IMR-90 (cell line): ENCODE measurements at regions not wholly inside any gene's neighbourhood (a gene's known extent, or its start where the extent isn't known, plus 50 kb on each side); places are given as distances from the start of the nearest gene placed in this dataset.

Source experiments
- ATAC-seq: fragments of 200-7000 bp; cut with Tn5 transposase; 2 replicates; pipeline ENCODE4 v1.9.1; 2020; ENCODE audit warnings: low read depth, mild to moderate bottlenecking, moderate library complexity
- BruUV-seq: library from RNA; stranded (reverse); fragments of 400-500 nt; replicated peaks from 2 replicates; lab custom pipeline; 2021; lab: Mats Ljungman, UMichigan
- CTCF ChIA-PET: fragments of 300-600 bp; formaldehyde crosslinking; extraction: SDS; loops from one replicate; lab custom pipeline; 2021; ENCODE audit warnings: antibody characterized with exemption; lab: Yijun Ruan, JAX
- POLR2A ChIA-PET: fragments of 300-600 bp; sonication (Branson Sonifier 250); formaldehyde crosslinking; loops from one replicate; lab custom pipeline; 2022; ENCODE audit warnings: antibody characterized with exemption; ENCODE audit not compliant: unreplicated experiment; lab: Charles Lee
- DNase-seq: peaks from one replicate; pipeline ENCODE4 v3.0.0; 2013
- H2AFZ ChIP-seq: replicated peaks from 2 replicates; pipeline ENCODE3; 2013; ENCODE audit warnings: low read length, mild to moderate bottlenecking; ENCODE audit not compliant: poor library complexity
- H2AK5ac ChIP-seq: 2 replicates; pipeline ENCODE4 v1.6.1; 2013; ENCODE audit warnings: low read depth, low read length, inconsistent platforms
- H2AK9ac ChIP-seq: replicated peaks from 2 replicates; pipeline ENCODE3; 2013; ENCODE audit warnings: mild to moderate bottlenecking, low read depth, low read length, moderate library complexity; ENCODE audit not compliant: poor library complexity
- H2BK120ac ChIP-seq: 2 replicates; pipeline ENCODE4 v1.6.1; 2013; ENCODE audit warnings: low read depth, low read length, inconsistent platforms
- H2BK15ac ChIP-seq: 3 replicates; pipeline ENCODE4 v1.6.1; 2013; ENCODE audit warnings: low read depth, low read length, inconsistent platforms
- H2BK20ac ChIP-seq: 2 replicates; pipeline ENCODE4 v1.6.1; 2013; ENCODE audit warnings: low read depth, mild to moderate bottlenecking, inconsistent platforms, low read length, moderate library complexity
- H2BK5ac ChIP-seq: 2 replicates; pipeline ENCODE4 v1.6.1; 2013; ENCODE audit warnings: mild to moderate bottlenecking, low read depth, low read length, inconsistent platforms; ENCODE audit not compliant: poor library complexity, severe bottlenecking
- H3K14ac ChIP-seq: replicated peaks from 2 replicates; pipeline ENCODE4 v1.6.1; 2013; ENCODE audit warnings: low read depth, low read length, inconsistent platforms
- H3K18ac ChIP-seq: 2 replicates; pipeline ENCODE4 v1.6.1; 2013; ENCODE audit warnings: low read depth, low read length, control low read depth
- H3K23ac ChIP-seq: 2 replicates; pipeline ENCODE4 v1.6.1; 2013; ENCODE audit warnings: low read depth, low read length, inconsistent platforms
- H3K27ac ChIP-seq: 2 replicates; pipeline ENCODE4 v1.5.1; 2013; ENCODE audit warnings: mild to moderate bottlenecking, control low read depth, low read length; ENCODE audit not compliant: insufficient read depth
- H3K27me3 ChIP-seq: 2 replicates; pipeline ENCODE4 v1.6.1; 2013; ENCODE audit warnings: low read length; ENCODE audit not compliant: control insufficient read depth, insufficient read depth
- H3K36me3 ChIP-seq: 2 replicates; pipeline ENCODE4 v1.6.1; 2013; ENCODE audit warnings: low read length, mixed read lengths; ENCODE audit not compliant: control insufficient read depth, insufficient read depth
- H3K4ac ChIP-seq: 2 replicates; pipeline ENCODE4 v1.6.1; 2013; ENCODE audit warnings: low read depth, low read length, inconsistent platforms
- H3K4me1 ChIP-seq: 2 replicates; pipeline ENCODE4 v1.6.1; 2013; ENCODE audit warnings: low read length, mixed read lengths; ENCODE audit not compliant: control insufficient read depth, insufficient read depth
- H3K4me2 ChIP-seq: 2 replicates; pipeline ENCODE4 v1.6.1; 2013; ENCODE audit warnings: low read depth, mild to moderate bottlenecking, control low read depth, low read length, moderate library complexity
- H3K4me3 ChIP-seq: 2 replicates; pipeline ENCODE4 v1.5.1; 2013; ENCODE audit warnings: low read depth, mild to moderate bottlenecking, control low read depth, low read length, moderate library complexity; ENCODE audit not compliant: insufficient read depth
- H3K56ac ChIP-seq: 2 replicates; pipeline ENCODE4 v1.6.1; 2013; ENCODE audit warnings: low read length, inconsistent platforms; ENCODE audit not compliant: insufficient read depth; ENCODE audit errors: extremely low read depth
- H3K79me1 ChIP-seq, 2 experiments: 2 replicates each; pipeline ENCODE4 v1.6.1; 2013; ENCODE audit warnings: low read length in 2 of 2, inconsistent platforms in 1 of 2, low read depth in 1 of 2
- H3K9ac ChIP-seq: 2 replicates; pipeline ENCODE4 v1.6.1; 2013; ENCODE audit warnings: low read depth, low read length, control low read depth
- H3K9me1 ChIP-seq: 2 replicates; pipeline ENCODE4 v1.6.1; 2013; ENCODE audit warnings: low read length, inconsistent platforms; ENCODE audit not compliant: insufficient read depth
- H3K9me3 ChIP-seq: 2 replicates; pipeline ENCODE4 v1.6.1; 2013; ENCODE audit warnings: low read length; ENCODE audit not compliant: control insufficient read depth, insufficient read depth
- H4K20me1 ChIP-seq: 2 replicates; pipeline ENCODE4 v1.6.1; 2013; ENCODE audit warnings: low read length, inconsistent platforms; ENCODE audit not compliant: insufficient read depth
- H4K5ac ChIP-seq: 2 replicates; pipeline ENCODE4 v1.6.1; 2013; ENCODE audit warnings: mild to moderate bottlenecking, low read depth, low read length, control low read depth
- H4K8ac ChIP-seq, 2 experiments: 2 replicates each; pipeline ENCODE4 v1.6.1; 2013; ENCODE audit warnings: low read depth in 2 of 2, low read length in 2 of 2, control low read depth in 1 of 2, inconsistent platforms in 1 of 2
- H4K91ac ChIP-seq: 2 replicates; pipeline ENCODE4 v1.6.1; 2013; ENCODE audit warnings: low read depth, low read length, inconsistent platforms; ENCODE audit not compliant: insufficient read depth
- BHLHE40 ChIP-seq: fragments of 150-350 bp; IDR thresholded peaks from 2 replicates; pipeline ENCODE4 v1.6.1; 2016; ENCODE audit warnings: mild to moderate bottlenecking, low read depth, low read length
- CEBPB ChIP-seq: IDR thresholded peaks from 2 replicates; pipeline ENCODE4 v1.6.1; 2012; ENCODE audit warnings: low read depth, low read length, improper control_type of control experiment
- CHD1 ChIP-seq: IDR thresholded peaks from 2 replicates; pipeline ENCODE4 v1.6.1; 2012; ENCODE audit warnings: low read depth, low read length, improper control_type of control experiment
- ELK1 ChIP-seq: fragments of 150-350 bp; IDR thresholded peaks from 2 replicates; pipeline ENCODE4 v1.6.1; 2016; ENCODE audit warnings: low read depth, mild to moderate bottlenecking, low read length, moderate library complexity, borderline replicate concordance
- FOS ChIP-seq: fragments of 150-350 bp; IDR thresholded peaks from 2 replicates; pipeline ENCODE4 v1.6.1; 2016; ENCODE audit warnings: low read depth, low read length
- MAZ ChIP-seq: IDR thresholded peaks from 2 replicates; pipeline ENCODE4 v1.6.1; 2012; ENCODE audit warnings: low read depth, mild to moderate bottlenecking, low read length, improper control_type of control experiment, moderate library complexity, borderline replicate concordance
- MXI1 ChIP-seq: IDR thresholded peaks from 2 replicates; pipeline ENCODE4 v1.6.1; 2012; ENCODE audit warnings: low read depth, mild to moderate bottlenecking, low read length, moderate library complexity, borderline replicate concordance
- RAD21 ChIP-seq: IDR thresholded peaks from 2 replicates; pipeline ENCODE4 v1.6.1; 2012; ENCODE audit warnings: low read length, improper control_type of control experiment
- RCOR1 ChIP-seq: IDR thresholded peaks from 2 replicates; pipeline ENCODE4 v1.6.1; 2012; ENCODE audit warnings: mild to moderate bottlenecking, low read length, improper control_type of control experiment; ENCODE audit not compliant: insufficient replicate concordance
- RFX5 ChIP-seq: IDR thresholded peaks from 2 replicates; pipeline ENCODE4 v1.8.0; 2012; ENCODE audit warnings: low read depth, mild to moderate bottlenecking, low read length, moderate library complexity
- SMC3 ChIP-seq: fragments of 150-350 bp; IDR thresholded peaks from 2 replicates; pipeline ENCODE4 v1.6.1; 2016; ENCODE audit warnings: low read depth, mild to moderate bottlenecking, antibody characterized with exemption, low read length, moderate library complexity
- WGBS, 2 experiments: methylation state at CpG; one replicate each; pipeline versions ENCODE4 v1.1.5 to v1.1.7; 2013; ENCODE audit warnings: missing lambda C conversion rate in 2 of 2; ENCODE audit not compliant: insufficient read length in 1 of 2; ENCODE audit errors: extremely low coverage in 2 of 2; 5-methylcytosine and 5-hydroxymethylcytosine counted together
- dilution Hi-C: fragments of 300-500 bp; cut with HindIII; formaldehyde crosslinking; loops from one replicate; pipeline ENCODE4 v1.14.3; 2018; ENCODE audit warnings: low sequenced_read_pairs; ENCODE audit not compliant: unreplicated experiment
- in situ Hi-C: fragments of 300-500 bp; cut with MboI; formaldehyde crosslinking; loops from 3 replicates; pipeline ENCODE4 v1.14.3; 2019; ENCODE audit warnings: low sequenced_read_pairs, inconsistent platforms, mixed read lengths
- intact Hi-C: fragments of 100-400 bp; cut with micrococcal nuclease; formaldehyde crosslinking; loops from 2 replicates; pipeline ENCODE4 v1.10.0; 2022
- TF ChIP-seq, protein P1 (sequence below): fragments of 150-350 bp; IDR thresholded peaks from 2 replicates; pipeline ENCODE4 v1.6.1; 2017; ENCODE audit warnings: mild to moderate bottlenecking, antibody characterized with exemption, low read length, low read depth

DNA sequence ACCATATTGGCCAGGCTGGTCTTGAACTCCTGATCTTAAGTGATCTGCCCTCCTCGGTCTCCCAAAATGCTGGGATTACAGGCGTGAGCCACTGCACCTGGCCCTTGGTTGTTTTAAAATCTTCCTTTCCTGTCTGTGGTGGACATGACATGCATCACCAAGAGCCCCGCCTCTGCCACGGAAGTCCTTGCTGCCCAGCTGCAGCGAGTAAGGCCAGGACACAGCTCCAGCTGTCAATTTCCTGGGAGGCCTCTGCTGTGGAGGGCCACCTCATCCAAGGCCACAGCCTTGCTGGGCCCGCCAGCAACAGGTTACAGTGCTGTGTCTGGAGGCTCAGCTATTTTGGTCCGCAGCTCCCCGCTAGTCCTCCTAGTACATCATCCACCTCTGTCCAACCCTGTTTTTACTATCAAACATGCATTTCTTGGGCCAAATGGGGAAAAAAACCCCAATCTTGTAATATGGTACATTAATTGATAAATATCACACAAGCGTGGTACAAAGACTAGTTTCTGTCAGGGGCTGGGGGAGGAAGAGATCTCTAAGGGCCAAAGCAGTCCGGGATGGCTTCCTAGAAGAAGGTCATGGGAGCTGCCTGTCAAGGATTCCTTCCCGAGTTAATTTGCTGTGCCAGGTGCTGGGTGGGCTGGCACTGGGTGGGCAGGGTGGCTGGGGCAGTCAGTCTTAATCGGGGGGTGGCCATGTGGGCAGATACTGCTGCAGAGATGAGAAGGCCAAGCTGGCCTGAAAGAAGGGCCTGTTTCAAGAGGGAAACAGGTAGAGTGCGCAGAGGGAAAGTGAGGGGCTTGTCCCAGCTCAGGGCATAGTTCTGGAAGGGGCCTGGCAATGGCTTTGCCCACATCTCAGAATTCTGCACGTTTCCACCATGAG is 100.5 kb downstream of the INHBB start:
- TF ChIP-seq BHLHE40 = no peak
- TF ChIP-seq CHD1 = no peak
- TF ChIP-seq ELK1 = no peak
- TF ChIP-seq RCOR1 = no peak
- TF ChIP-seq, protein P1, sequence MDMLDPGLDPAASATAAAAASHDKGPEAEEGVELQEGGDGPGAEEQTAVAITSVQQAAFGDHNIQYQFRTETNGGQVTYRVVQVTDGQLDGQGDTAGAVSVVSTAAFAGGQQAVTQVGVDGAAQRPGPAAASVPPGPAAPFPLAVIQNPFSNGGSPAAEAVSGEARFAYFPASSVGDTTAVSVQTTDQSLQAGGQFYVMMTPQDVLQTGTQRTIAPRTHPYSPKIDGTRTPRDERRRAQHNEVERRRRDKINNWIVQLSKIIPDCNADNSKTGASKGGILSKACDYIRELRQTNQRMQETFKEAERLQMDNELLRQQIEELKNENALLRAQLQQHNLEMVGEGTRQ = no peak
- no peak for TF ChIP-seq RAD21
- TF ChIP-seq FOS = no peak
- TF ChIP-seq MAZ = no peak
- no peak for TF ChIP-seq SMC3
- TF ChIP-seq RFX5 = no peak
- TF ChIP-seq MXI1 = no peak
- no peak for TF ChIP-seq CEBPB
- CTCF ChIA-PET = no interaction called here

More for the DNA sequence above, 100.5 kb downstream of the INHBB start:
- DNase-seq (no peak), ATAC-seq (no peak)
- H3K4ac ChIP-seq = no peak overlapping the region
- H3K23ac ChIP-seq = no peak overlapping the region
- no peak overlapping the region for H3K27ac ChIP-seq
- no peak overlapping the region for H2BK15ac ChIP-seq
- H3K4me3 ChIP-seq = no peak overlapping the region
- H2BK5ac ChIP-seq = no peak overlapping the region
- peaks cover 2% of the 10 kb centered on the region; the same call in 1 of the 2 replicates for H3K4me1 ChIP-seq
- no peak overlapping the region for H4K5ac ChIP-seq
- no peak overlapping the region for H4K91ac ChIP-seq
- dilution Hi-C loops = no loop called here
- H3K4me2 ChIP-seq = no peak overlapping the region
- H2BK20ac ChIP-seq = no peak overlapping the region
- H3K18ac ChIP-seq = no peak overlapping the region
- H2AK5ac ChIP-seq = no peak overlapping the region
- intact Hi-C loops = no loop called here
- BruUV-seq = no TSS peak
- no peak overlapping the region for H2AFZ ChIP-seq
- POLR2A ChIA-PET = no interaction called here
- H3K27me3 ChIP-seq = peaks cover 48% of the 10 kb centered on the region
- H2AK9ac ChIP-seq = no peak overlapping the region
- H2BK120ac ChIP-seq = no peak overlapping the region
- no peaks in the 10 kb centered on the region; the same call in 1 of the 2 replicates for H3K9me3 ChIP-seq
- no peak overlapping the region for H3K56ac ChIP-seq
- no peaks in the 10 kb centered on the region for H3K79me1 ChIP-seq
- H3K9ac ChIP-seq = no peak overlapping the region
- H3K14ac ChIP-seq = no peak overlapping the region
- H4K20me1 ChIP-seq = no peaks in the 10 kb centered on the region
- in situ Hi-C loops = no loop called here
- no peaks in the 10 kb centered on the region for H3K36me3 ChIP-seq
- H3K9me1 ChIP-seq = no peaks in the 10 kb centered on the region
- WGBS, 2 experiments = 72% methylated on average over 5 of the region's 14 CpGs; no CpG with 5 or more reads in 1 of the 2 experiments
- no peak overlapping the region for H4K8ac ChIP-seq
